HepG2 (cell line): ENCODE measurements at regions not wholly inside any gene's neighbourhood (a gene's known extent, or its start where the extent isn't known, plus 50 kb on each side); places are given as distances from the start of the nearest gene placed in this dataset.
"Not testable (repeated sequence)": the region's sequence is repeated elsewhere in the genome, so short reads cannot be mapped to it uniquely, and the experiment has no call there.

Experiments used
- ATAC-seq: fragments of 200-7000 bp; cut with Tn5 transposase; 3 replicates; pipeline ENCODE4 v1.9.1; 2020; ENCODE audit warnings: mild to moderate bottlenecking, moderate library complexity
- BruUV-seq: library from RNA; stranded (reverse); fragments of 400-500 nt; replicated peaks from 2 replicates; lab custom pipeline; 2021; lab: Mats Ljungman, UMichigan
- CTCF ChIA-PET: fragments of 300-600 bp; formaldehyde crosslinking; extraction: SDS; loops from one replicate; lab custom pipeline; 2021; ENCODE audit warnings: low total read pairs, inconsistent platforms, low intra/inter-chr PET ratio; lab: Yijun Ruan, JAX
- POLR2A ChIA-PET: fragments of 350-600 bp; sonication (Branson Sonifier 250); formaldehyde crosslinking; loops from one replicate; lab custom pipeline; 2020; ENCODE audit warnings: antibody characterized with exemption, inconsistent platforms; lab: Yijun Ruan, JAX
- DNase-seq: peaks from one replicate; pipeline ENCODE4 v3.0.0-alpha.2; 2015; ENCODE audit warnings: low spot score
- FAIRE-seq: peaks from 3 replicates; lab custom pipeline; 2011; peaks lifted over from hg19 to GRCh38; lab: Jason Lieb, UNC
- H2AFZ ChIP-seq: one replicate; pipeline ENCODE4 v1.6.1; 2011; ENCODE audit warnings: low read length, inconsistent platforms
- H3K27ac ChIP-seq: fragments of 300-600 bp; 3 replicates; pipeline ENCODE4 v1.8.0; 2011; ENCODE audit warnings: mixed run types, mild to moderate bottlenecking, mixed read lengths, low read length, inconsistent platforms; ENCODE audit not compliant: insufficient read depth; ENCODE audit errors: extremely low read length
- H3K27me3 ChIP-seq, 2 experiments: fragments of 200-600 bp in 1 of 2; 2 replicates in 1 of 2; 3 replicates in 1 of 2; pipeline versions ENCODE4 v1.6.0 to v1.8.0; 2011; ENCODE audit warnings: low read length in 2 of 2, mild to moderate bottlenecking in 2 of 2, moderate library complexity in 2 of 2, inconsistent platforms in 1 of 2; ENCODE audit not compliant: insufficient read depth in 2 of 2, control insufficient read depth in 1 of 2
- H3K36me3 ChIP-seq, 2 experiments: fragments of 200-600 bp in 1 of 2; replicated peaks in 1 of 2; 2 replicates in 1 of 2; 3 replicates in 1 of 2; pipeline versions ENCODE4 v1.5.1 to v1.8.0; 2011; ENCODE audit warnings: low read length in 2 of 2, inconsistent platforms in 1 of 2; ENCODE audit not compliant: insufficient read depth in 2 of 2, control insufficient read depth in 1 of 2
- H3K4me1 ChIP-seq: 2 replicates; pipeline ENCODE4 v1.5.1; 2012; ENCODE audit warnings: low read length, inconsistent platforms; ENCODE audit not compliant: insufficient read depth
- H3K4me2 ChIP-seq: 2 replicates; pipeline ENCODE4 v1.6.0; 2011; ENCODE audit warnings: low read depth, low read length, inconsistent platforms
- H3K4me3 ChIP-seq, 3 experiments: fragments of 200-600 bp in 1 of 3; sonication (generic), shearing (Covaris generic) in 1 of 3; replicated peaks in 1 of 3; 2 replicates each; pipeline ENCODE4 v1.5.1; 2011 to 2016; ENCODE audit warnings: low read length in 3 of 3, inconsistent platforms in 2 of 3, low read depth in 2 of 3, mild to moderate bottlenecking in 2 of 3, control low read depth in 1 of 3, mixed read lengths in 1 of 3; ENCODE audit not compliant: insufficient read depth in 1 of 3
- H3K79me2 ChIP-seq: one replicate; pipeline ENCODE4 v1.6.1; 2011; ENCODE audit warnings: low read length, inconsistent platforms; ENCODE audit not compliant: insufficient read depth
- H3K9ac ChIP-seq: 2 replicates; pipeline ENCODE4 v1.6.0; 2011; ENCODE audit warnings: mild to moderate bottlenecking, low read depth, low read length, inconsistent platforms; ENCODE audit not compliant: insufficient read depth
- H3K9me3 ChIP-seq: 2 replicates; pipeline ENCODE4 v1.5.1; 2012; ENCODE audit warnings: mild to moderate bottlenecking, low read length
- H4K20me1 ChIP-seq: 2 replicates; pipeline ENCODE4 v1.6.0; 2011; ENCODE audit warnings: inconsistent platforms, mild to moderate bottlenecking, low read length, moderate library complexity; ENCODE audit not compliant: insufficient read depth
- GABPA ChIP-seq, 2 experiments: IDR thresholded peaks; 2 replicates each; pipeline ENCODE4 v1.6.1; 2011 to 2016; ENCODE audit warnings: low read depth in 2 of 2, low read length in 1 of 2, missing biosample characterization in 1 of 2, missing genetic modification characterization in 1 of 2
- MIXL1 ChIP-seq: IDR thresholded peaks from 2 replicates; pipeline ENCODE4 v1.6.1; 2016
- MZF1 ChIP-seq: sonication (generic); formaldehyde crosslinking; IDR thresholded peaks from 2 replicates; pipeline ENCODE4 v1.8.1; 2023; ENCODE audit warnings: mild to moderate bottlenecking, missing genetic modification reagents, borderline replicate concordance
- PAX8 ChIP-seq: sonication (generic); formaldehyde crosslinking; IDR thresholded peaks from 2 replicates; pipeline ENCODE4 v1.8.0; 2022; ENCODE audit warnings: mild to moderate bottlenecking, missing genetic modification reagents, borderline replicate concordance
- POLR2AphosphoS5 ChIP-seq: IDR thresholded peaks from 2 replicates; pipeline ENCODE4 v1.6.1; 2012; ENCODE audit warnings: low read depth, low read length
- SYNCRIP ChIP-seq: fragments of 200-400 bp; formaldehyde crosslinking; IDR thresholded peaks from 2 replicates; pipeline ENCODE4 v1.6.1; 2018; ENCODE audit warnings: mild to moderate bottlenecking, low read depth, low read length; ENCODE audit not compliant: insufficient read depth
- TP53 ChIP-seq: sonication (generic); formaldehyde crosslinking; conservative IDR thresholded peaks from 2 replicates; pipeline ENCODE4 v1.4.0; 2020; ENCODE audit warnings: missing genetic modification reagents
- YY1 ChIP-seq: IDR thresholded peaks from 2 replicates; pipeline ENCODE4 v1.6.1; 2011; ENCODE audit warnings: low read length, low read depth, moderate library complexity, mild to moderate bottlenecking; ENCODE audit not compliant: insufficient read depth, insufficient replicate concordance
- ZNF24 ChIP-seq: fragments of 450-650 bp; IDR thresholded peaks from 2 replicates; pipeline ENCODE4 v1.6.1; 2017; ENCODE audit warnings: antibody characterized with exemption, mild to moderate bottlenecking
- ZNF546 ChIP-seq: sonication (generic); formaldehyde crosslinking; conservative IDR thresholded peaks from 2 replicates; pipeline ENCODE4 v1.8.1; 2023; ENCODE audit warnings: mild to moderate bottlenecking, missing genetic modification reagents
- ZNF550 ChIP-seq: sonication (generic); formaldehyde crosslinking; IDR thresholded peaks from 2 replicates; pipeline ENCODE4 v1.4.0; 2020; ENCODE audit warnings: mild to moderate bottlenecking, missing genetic modification reagents, borderline replicate concordance
- WGBS: methylation state at CpG from one replicate; pipeline ENCODE4 v1.1.6; 2017; ENCODE audit warnings: low lambda C conversion rate; 5-methylcytosine and 5-hydroxymethylcytosine counted together
- in situ Hi-C: cut with HindIII; loops from 2 replicates; pipeline ENCODE4 v1.10.0; 2017; ENCODE audit warnings: low pct_unique_long_range_greater_than_20kb; ENCODE audit not compliant: extremely low pct_ligation_motif_present
- intact Hi-C: fragments of 100-400 bp; cut with micrococcal nuclease; formaldehyde crosslinking; loops from one replicate; pipeline ENCODE4 v1.10.0; 2022; ENCODE audit not compliant: unreplicated experiment
- TF ChIP-seq, protein P1 (sequence below): sonication (generic); formaldehyde crosslinking; IDR thresholded peaks from 2 replicates; pipeline ENCODE4 v1.5.0; 2020; ENCODE audit warnings: missing genetic modification reagents
- TF ChIP-seq, protein P2 (sequence below): sonication (generic); formaldehyde crosslinking; IDR thresholded peaks from 2 replicates; pipeline ENCODE4 v1.9.0; 2021; ENCODE audit warnings: missing genetic modification reagents, mild to moderate bottlenecking, borderline replicate concordance
- TF ChIP-seq, protein P3 (sequence below): sonication (generic); formaldehyde crosslinking; IDR thresholded peaks from 2 replicates; pipeline ENCODE4 v1.5.1; 2020; ENCODE audit warnings: mild to moderate bottlenecking, missing genetic modification reagents, borderline replicate concordance

DNA sequence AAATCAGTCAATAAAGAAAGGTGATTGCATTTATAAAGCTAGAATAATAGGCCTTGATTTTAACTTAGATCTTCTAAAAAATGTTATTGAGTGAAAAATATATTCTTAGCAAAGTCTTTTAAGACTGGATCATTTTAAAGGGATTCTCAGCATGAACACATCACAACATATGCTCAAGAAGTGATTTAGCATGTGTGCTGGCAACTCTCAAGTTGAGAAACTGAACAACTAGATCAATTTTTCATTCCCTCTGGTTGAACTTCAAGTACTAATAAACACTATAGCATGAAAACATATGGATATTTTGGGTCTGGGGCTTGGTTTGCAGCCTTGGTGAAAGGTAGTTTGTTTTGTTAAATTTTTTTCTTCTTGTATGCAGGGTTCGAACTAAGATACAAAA lies 107.8 kb upstream of the PNPT1 start:
- no peak for TF ChIP-seq SYNCRIP
- TF ChIP-seq, protein P1, sequence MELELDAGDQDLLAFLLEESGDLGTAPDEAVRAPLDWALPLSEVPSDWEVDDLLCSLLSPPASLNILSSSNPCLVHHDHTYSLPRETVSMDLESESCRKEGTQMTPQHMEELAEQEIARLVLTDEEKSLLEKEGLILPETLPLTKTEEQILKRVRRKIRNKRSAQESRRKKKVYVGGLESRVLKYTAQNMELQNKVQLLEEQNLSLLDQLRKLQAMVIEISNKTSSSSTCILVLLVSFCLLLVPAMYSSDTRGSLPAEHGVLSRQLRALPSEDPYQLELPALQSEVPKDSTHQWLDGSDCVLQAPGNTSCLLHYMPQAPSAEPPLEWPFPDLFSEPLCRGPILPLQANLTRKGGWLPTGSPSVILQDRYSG (CRISPR knock-in tag) = no peak
- TF ChIP-seq TP53 (CRISPR knock-in tag) = no peak
- TF ChIP-seq ZNF550 = no peak
- no peak for TF ChIP-seq PAX8 (CRISPR knock-in tag)
- TF ChIP-seq, protein P2, sequence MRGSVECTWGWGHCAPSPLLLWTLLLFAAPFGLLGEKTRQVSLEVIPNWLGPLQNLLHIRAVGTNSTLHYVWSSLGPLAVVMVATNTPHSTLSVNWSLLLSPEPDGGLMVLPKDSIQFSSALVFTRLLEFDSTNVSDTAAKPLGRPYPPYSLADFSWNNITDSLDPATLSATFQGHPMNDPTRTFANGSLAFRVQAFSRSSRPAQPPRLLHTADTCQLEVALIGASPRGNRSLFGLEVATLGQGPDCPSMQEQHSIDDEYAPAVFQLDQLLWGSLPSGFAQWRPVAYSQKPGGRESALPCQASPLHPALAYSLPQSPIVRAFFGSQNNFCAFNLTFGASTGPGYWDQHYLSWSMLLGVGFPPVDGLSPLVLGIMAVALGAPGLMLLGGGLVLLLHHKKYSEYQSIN (CRISPR knock-in tag) = no peak
- no peak for TF ChIP-seq GABPA (IDR thresholded peaks at IDR 0.05; ENCODE audit: low read depth, low read length)
- TF ChIP-seq GABPA (CRISPR knock-in tag; IDR thresholded peaks at IDR 0.05; ENCODE audit: low read depth) = no peak
- TF ChIP-seq YY1 = no peak
- TF ChIP-seq ZNF546 (CRISPR knock-in tag) = no peak
- TF ChIP-seq MZF1 (CRISPR knock-in tag) = no peak
- no peak for TF ChIP-seq POLR2AphosphoS5
- TF ChIP-seq, protein P3, sequence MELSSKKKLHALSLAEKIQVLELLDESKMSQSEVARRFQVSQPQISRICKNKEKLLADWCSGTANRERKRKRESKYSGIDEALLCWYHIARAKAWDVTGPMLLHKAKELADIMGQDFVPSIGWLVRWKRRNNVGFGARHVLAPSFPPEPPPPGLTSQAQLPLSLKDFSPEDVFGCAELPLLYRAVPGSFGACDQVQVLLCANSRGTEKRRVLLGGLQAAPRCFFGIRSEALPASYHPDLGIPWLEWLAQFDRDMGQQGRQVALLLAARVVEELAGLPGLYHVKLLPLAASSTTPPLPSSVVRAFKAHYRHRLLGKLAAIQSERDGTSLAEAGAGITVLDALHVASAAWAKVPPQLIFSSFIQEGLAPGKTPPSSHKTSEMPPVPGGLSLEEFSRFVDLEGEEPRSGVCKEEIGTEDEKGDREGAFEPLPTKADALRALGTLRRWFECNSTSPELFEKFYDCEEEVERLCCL (CRISPR knock-in tag) = no peak
- TF ChIP-seq ZNF24 = no peak
- TF ChIP-seq MIXL1 (CRISPR knock-in tag) = no peak
- no peak overlapping the region for H2AFZ ChIP-seq
- no peak overlapping the region for H3K9ac ChIP-seq
- FAIRE-seq = no peak
- no peak overlapping the region for H3K4me2 ChIP-seq
- H3K9me3 ChIP-seq = no peaks in the 10 kb centered on the region
- no TSS peak for BruUV-seq
- no peak for ATAC-seq
- H3K27me3 ChIP-seq = no peaks in the 10 kb centered on the region
- WGBS = 0% methylated on average over 1 of the region's 1 CpG
- CTCF ChIA-PET = no interaction called here
- H3K4me1 ChIP-seq = no peaks in the 10 kb centered on the region
- no peaks in the 10 kb centered on the region for H3K79me2 ChIP-seq
- no peak overlapping the region for H3K4me3 ChIP-seq
- no peaks in the 10 kb centered on the region for H3K36me3 ChIP-seq
- POLR2A ChIA-PET = no interaction called here
- in situ Hi-C loops = no loop called here
- no peak for DNase-seq
- H3K27ac ChIP-seq = no peak overlapping the region
- intact Hi-C loops = no loop called here
- no peaks in the 10 kb centered on the region for H4K20me1 ChIP-seq

DNA sequence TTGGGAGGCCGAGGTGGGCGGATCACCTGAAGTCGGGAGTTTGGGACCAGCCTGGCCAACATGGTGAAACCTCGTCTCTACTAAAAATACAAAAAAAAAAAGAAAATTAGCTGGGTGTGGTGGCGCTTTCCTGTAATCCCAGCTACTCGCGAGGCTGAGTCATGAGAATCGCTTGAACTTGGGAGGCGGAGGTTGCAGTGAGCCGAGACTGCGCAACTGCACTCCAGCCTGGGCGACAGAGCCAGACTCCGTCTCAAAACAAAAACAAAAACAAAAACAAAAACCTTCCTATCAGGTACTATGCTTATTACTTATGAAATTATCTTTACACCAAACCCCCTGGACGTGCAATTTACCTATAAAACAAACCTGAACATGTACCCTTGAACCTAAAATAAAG lies 106.0 kb upstream of the PNPT1 start:
- H3K4me3 ChIP-seq, H3K4me1 ChIP-seq, H3K9ac ChIP-seq, ATAC-seq, H3K36me3 ChIP-seq, intact Hi-C loops, H3K27ac ChIP-seq, in situ Hi-C loops, BruUV-seq, H3K27me3 ChIP-seq, CTCF ChIA-PET, H2AFZ ChIP-seq, H3K9me3 ChIP-seq, DNase-seq, POLR2A ChIA-PET, H4K20me1 ChIP-seq, FAIRE-seq, H3K79me2 ChIP-seq, H3K4me2 ChIP-seq: not testable (repeated sequence)
- whole genome bisulfite sequencing = 49% methylated on average over 14 of the region's 14 CpGs
